ENCODE measurements at regions not wholly inside any gene's neighbourhood (a gene's known extent, or its start where the extent isn't known, plus 50 kb on each side); places are given as distances from the start of the nearest gene placed in this dataset.

DNA sequence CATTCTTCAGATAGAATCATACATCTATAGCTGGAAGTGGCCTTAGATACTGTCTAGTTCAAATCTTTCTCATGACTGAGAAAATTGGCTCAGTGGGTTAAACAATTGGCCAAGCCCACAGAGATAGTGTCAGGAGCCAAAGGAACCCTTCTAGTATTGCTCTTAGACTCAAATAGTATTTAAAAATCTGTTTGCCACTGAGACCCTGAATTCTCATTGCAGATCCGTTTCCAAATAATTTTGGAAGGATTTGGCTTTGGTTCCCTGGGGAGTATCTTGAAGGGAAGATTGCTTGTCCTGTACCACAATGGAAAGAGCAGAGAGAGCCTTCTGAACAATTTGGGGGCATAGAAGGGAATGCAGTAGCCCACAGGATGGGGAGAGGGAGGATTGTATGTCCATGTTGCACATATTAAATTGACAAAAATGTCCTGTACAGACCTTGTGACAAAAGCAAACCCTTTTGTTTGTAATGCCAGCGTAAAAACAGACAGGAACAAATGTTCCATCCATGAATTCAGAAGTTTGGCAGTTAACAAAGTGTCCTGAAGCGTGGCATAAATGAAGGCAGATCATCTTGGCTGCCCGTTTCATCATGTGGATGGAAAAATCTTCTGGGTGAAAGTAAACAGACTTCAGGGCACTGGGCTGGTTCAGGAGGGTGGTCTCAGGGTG, 156.4 kb upstream of the RASGRP1 start:
- Histone ChIP-seq H3K9me3 (no peaks in the 10 kb centered on the region), H3K27ac (no peak overlapping the region), H3K4me3 (no peak overlapping the region), H3K36me3 (no peaks in the 10 kb centered on the region), H3K27me3 (no peaks in the 10 kb centered on the region), H3K4me1 (no peaks in the 10 kb centered on the region)
- DNase-seq = no peak
- no peak for TF ChIP-seq POLR2A (IDR thresholded peaks at IDR 0.05)
- TF ChIP-seq, protein P1, sequence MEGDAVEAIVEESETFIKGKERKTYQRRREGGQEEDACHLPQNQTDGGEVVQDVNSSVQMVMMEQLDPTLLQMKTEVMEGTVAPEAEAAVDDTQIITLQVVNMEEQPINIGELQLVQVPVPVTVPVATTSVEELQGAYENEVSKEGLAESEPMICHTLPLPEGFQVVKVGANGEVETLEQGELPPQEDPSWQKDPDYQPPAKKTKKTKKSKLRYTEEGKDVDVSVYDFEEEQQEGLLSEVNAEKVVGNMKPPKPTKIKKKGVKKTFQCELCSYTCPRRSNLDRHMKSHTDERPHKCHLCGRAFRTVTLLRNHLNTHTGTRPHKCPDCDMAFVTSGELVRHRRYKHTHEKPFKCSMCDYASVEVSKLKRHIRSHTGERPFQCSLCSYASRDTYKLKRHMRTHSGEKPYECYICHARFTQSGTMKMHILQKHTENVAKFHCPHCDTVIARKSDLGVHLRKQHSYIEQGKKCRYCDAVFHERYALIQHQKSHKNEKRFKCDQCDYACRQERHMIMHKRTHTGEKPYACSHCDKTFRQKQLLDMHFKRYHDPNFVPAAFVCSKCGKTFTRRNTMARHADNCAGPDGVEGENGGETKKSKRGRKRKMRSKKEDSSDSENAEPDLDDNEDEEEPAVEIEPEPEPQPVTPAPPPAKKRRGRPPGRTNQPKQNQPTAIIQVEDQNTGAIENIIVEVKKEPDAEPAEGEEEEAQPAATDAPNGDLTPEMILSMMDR (IDR thresholded peaks at IDR 0.05) = no peak

DNA sequence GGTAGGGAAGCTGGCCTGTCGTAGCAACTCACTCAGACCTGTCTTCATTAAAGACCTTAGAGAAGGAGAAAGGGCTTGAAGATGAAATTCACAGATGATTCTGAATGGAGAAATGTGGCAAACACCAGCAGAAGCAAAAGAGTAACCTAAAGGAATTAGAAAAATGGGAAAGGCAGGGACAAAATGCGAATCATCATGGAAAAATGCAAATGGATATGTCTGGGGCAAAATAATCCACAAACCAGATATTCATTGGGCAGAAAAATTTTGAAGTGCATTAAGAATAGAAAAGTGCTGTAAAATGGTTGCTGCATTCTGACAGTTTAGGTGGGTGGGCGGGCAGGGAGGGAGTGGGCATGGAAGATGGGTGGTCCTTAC, 156.9 kb upstream of the RASGRP1 start:
- Histone ChIP-seq H3K4me3 (no peak overlapping the region), H3K27ac (no peak overlapping the region), H3K9me3 (no peaks in the 10 kb centered on the region), H3K36me3 (no peaks in the 10 kb centered on the region), H3K27me3 (no peaks in the 10 kb centered on the region), H3K4me1 (no peaks in the 10 kb centered on the region)
- no peak for TF ChIP-seq POLR2A (IDR thresholded peaks at IDR 0.05)
- TF ChIP-seq, protein P1 (IDR thresholded peaks at IDR 0.05) = no peak
- DNase-seq = no peak

DNA sequence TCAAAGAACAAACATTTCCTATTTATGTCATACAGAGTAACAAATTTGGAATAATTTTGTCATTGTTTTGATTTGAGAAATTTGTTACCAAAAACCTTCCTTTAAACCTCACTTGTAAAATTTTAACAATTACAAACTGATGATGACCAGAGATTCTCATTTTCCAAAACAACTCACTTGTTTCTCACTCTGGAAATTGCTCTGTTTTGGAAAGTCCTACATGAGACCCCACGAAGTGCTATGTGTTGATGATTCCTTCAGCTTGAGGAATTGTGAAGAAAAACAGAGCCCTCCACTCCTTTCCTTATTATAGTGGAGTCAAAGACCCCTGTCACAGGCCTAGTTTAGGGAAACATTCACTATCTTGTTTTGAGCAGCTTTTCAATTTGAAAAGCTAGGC, 157.6 kb upstream of the RASGRP1 start:
- no peaks in the 10 kb centered on the region for H3K36me3 ChIP-seq
- H3K27me3 ChIP-seq = no peaks in the 10 kb centered on the region
- H3K4me1 ChIP-seq = no peaks in the 10 kb centered on the region
- H3K4me3 ChIP-seq = no peak overlapping the region
- no peak for DNase-seq
- H3K27ac ChIP-seq = no peak overlapping the region
- TF ChIP-seq, protein P1 (IDR thresholded peaks at IDR 0.05) = no peak
- TF ChIP-seq POLR2A (IDR thresholded peaks at IDR 0.05) = no peak
- H3K9me3 ChIP-seq = no peaks in the 10 kb centered on the region

DNA sequence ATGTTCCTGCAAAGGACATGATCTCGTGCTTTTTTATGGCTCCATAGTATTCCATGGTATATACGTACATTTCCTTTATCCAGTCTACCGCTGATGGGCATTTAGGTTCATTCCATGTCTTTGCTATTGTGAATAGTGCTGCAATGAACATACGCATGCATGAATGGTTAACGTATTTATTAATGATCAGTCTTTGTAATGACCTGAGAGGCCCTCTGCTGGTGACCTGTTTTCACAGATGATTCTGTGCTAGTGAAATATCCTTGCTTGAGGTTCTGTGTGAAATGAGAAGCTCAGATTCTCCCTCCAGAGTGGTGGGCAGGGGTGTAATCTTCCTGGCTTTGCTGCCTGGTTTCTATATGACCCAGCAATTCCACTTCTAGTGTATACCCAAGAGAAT, 160.2 kb upstream of the RASGRP1 start:
- Histone ChIP-seq H3K4me1 (no peaks in the 10 kb centered on the region), H3K27ac (no peak overlapping the region), H3K9me3 (no peaks in the 10 kb centered on the region), H3K4me3 (no peak overlapping the region), H3K36me3 (no peaks in the 10 kb centered on the region), H3K27me3 (no peaks in the 10 kb centered on the region)
- no peak for DNase-seq
- TF ChIP-seq POLR2A (IDR thresholded peaks at IDR 0.05) = no peak
- TF ChIP-seq, protein P1 (IDR thresholded peaks at IDR 0.05) = peak in 2 of 6 experiments; percentile 5 to 8

DNA sequence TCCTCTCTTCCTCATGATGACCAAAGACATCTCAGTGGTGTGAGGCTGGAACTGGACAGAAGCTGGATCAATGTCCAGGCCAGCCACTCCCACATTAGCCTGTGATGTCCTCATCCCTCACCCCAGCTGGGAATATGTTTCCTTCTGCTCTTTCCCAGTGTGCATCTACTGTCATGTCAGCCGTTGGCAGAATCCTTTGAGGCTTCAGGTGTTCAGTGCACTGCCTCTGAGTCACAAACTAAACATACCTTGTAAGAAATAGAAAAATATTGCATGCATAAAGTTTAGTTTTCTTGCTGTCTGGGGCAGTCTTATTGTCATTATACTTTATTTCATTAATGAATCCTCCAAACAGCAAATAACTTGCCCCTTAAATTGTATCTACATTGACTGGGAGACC, 161.6 kb upstream of the RASGRP1 start:
- no peaks in the 10 kb centered on the region for H3K36me3 ChIP-seq
- no peaks in the 10 kb centered on the region for H3K4me1 ChIP-seq
- no peak for TF ChIP-seq POLR2A (IDR thresholded peaks at IDR 0.05)
- TF ChIP-seq, protein P1 (IDR thresholded peaks at IDR 0.05) = no peak
- no peak overlapping the region for H3K27ac ChIP-seq
- H3K9me3 ChIP-seq = no peaks in the 10 kb centered on the region
- H3K27me3 ChIP-seq = no peaks in the 10 kb centered on the region
- no peak overlapping the region for H3K4me3 ChIP-seq
- DNase-seq = no peak

DNA sequence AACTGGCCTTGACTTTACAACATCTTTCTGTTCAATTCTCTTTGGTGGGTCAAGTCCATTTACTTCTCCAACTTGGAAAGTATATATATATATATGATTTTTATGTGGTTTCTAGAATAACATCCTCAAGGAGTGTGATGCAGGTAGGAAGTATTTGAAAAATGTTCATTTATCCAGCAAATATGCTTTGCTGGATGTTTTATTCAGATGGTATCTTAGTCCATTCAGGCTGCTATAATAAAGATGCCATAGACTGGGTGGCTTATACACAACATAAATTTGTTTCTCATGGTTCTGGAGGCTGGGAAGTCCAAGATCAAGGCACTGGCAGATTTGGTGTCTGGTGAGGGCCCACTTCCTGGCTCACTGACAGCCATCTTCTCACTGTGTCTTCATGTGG, 168.7 kb upstream of the RASGRP1 start:
- H3K27me3 ChIP-seq = no peaks in the 10 kb centered on the region
- H3K36me3 ChIP-seq = no peaks in the 10 kb centered on the region
- no peak overlapping the region for H3K27ac ChIP-seq
- H3K4me3 ChIP-seq = no peak overlapping the region
- DNase-seq = no peak
- H3K9me3 ChIP-seq = no peaks in the 10 kb centered on the region
- TF ChIP-seq, protein P1 (IDR thresholded peaks at IDR 0.05) = no peak
- TF ChIP-seq POLR2A (IDR thresholded peaks at IDR 0.05) = no peak
- no peaks in the 10 kb centered on the region for H3K4me1 ChIP-seq
